Vagina (tissue), 2 donors: ENCODE measurements at regions not wholly inside any gene's neighbourhood (a gene's known extent, or its start where the extent isn't known, plus 50 kb on each side); places are given as distances from the start of the nearest gene placed in this dataset.

ENCODE experiments used
- DNase-seq, 2 donors: peaks; one replicate each; pipeline ENCODE4 v3.0.0-alpha.2; 2017; ENCODE audit errors: extremely low spot score in 2 of 2
- H3K27ac ChIP-seq: fragments of 200-600 bp; sonication (generic); one replicate; pipeline ENCODE4 v1.5.1; 2019
- H3K27me3 ChIP-seq: fragments of 200-600 bp; sonication (generic); one replicate; pipeline ENCODE4 v1.5.1; 2019
- H3K36me3 ChIP-seq, 2 donors: fragments of 200-600 bp; sonication (generic); one replicate each; pipeline ENCODE4 v1.5.1; 2017 to 2019
- H3K4me1 ChIP-seq: fragments of 200-600 bp; sonication (generic); one replicate; pipeline ENCODE4 v1.5.1; 2019
- H3K4me3 ChIP-seq, 2 donors: fragments of 200-600 bp; sonication (generic); 1 replicate in 1 of 2; 2 replicates in 1 of 2; pipeline ENCODE4 v1.5.1; 2016 to 2019
- H3K9me3 ChIP-seq: fragments of 200-600 bp; sonication (generic); one replicate; pipeline ENCODE4 v1.5.1; 2019
- CTCF ChIP-seq, 3 experiments: fragments of 450-650 bp in 2 of 3; fragments of 200-600 bp in 1 of 3; sonication (generic) in 1 of 3; IDR thresholded peaks; one replicate each; pipeline ENCODE4 v1.5.1; 2017 to 2019; ENCODE audit warnings: antibody characterized with exemption in 3 of 3, mild to moderate bottlenecking in 2 of 3, moderate library complexity in 2 of 3
- POLR2A ChIP-seq, 2 donors: fragments of 450-650 bp; IDR thresholded peaks; one replicate each; pipeline ENCODE4 v1.6.1; 2017; ENCODE audit warnings: antibody characterized with exemption in 2 of 2, mild to moderate bottlenecking in 2 of 2, moderate library complexity in 2 of 2
- POLR2AphosphoS5 ChIP-seq, 2 donors: sonication (generic); formaldehyde crosslinking; IDR thresholded peaks; one replicate each; pipeline ENCODE4 v1.9.0; 2017; ENCODE audit warnings: antibody characterized with exemption in 2 of 2, mild to moderate bottlenecking in 2 of 2, low read depth in 1 of 2; ENCODE audit not compliant: insufficient read depth in 1 of 2
- intact Hi-C: fragments of 100-400 bp; cut with DNase I; formaldehyde crosslinking; loops from one replicate; pipeline ENCODE4 v1.15.1; 2023

DNA sequence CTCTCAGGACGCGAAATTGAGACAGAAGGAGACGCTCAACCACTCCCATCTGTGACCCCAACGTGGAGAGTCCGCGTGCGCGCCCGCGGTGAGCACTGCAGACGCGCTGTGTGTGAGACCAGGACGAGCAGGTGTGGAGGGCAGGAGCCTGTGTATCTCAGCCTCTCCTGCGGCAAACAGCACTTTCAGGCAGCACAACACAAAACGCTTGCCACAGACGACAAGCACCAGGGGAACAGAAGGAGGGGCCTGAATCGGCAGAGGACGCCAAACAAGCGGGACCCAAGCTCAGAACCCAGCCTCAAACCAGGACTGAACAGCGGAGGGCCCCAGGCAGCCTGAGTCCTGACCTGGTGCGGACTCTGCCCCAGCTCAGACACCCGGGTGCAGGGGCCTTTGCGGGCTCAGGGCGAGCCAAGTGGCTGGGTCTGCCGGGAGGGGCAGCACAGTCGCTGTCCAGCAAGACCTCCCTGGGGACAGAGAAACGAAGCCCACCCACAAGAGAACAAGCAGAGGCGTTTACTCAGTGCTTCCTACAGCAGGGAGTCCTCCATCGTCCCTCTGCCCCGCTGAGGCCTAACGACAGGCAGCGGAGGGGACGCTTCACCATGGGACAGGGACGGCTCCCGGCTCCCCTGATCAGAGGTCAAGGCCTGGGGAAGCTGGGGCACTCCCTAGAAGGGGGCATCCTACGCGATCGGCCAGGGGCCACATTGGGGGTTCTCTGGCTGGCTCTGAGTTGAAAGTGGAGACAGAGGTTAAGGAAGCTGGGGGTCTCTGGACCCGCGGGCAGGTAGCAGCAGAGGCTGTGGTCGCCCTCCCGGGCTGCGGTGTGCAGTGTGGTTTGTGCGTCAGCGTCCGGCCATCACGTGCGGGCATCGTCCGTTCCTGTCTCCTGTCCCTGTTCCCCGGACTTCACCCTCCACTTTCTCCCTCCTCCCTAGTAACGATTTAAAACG lies 560.8 kb downstream of the BRD1 start:
- Histone ChIP-seq H3K9me3 (no peaks in the 10 kb centered on the region), H3K36me3 (no peaks in the 10 kb centered on the region), H3K27me3 (no peaks in the 10 kb centered on the region), H3K27ac (no peak overlapping the region), H3K4me3 (no peak overlapping the region), H3K4me1 (no peaks in the 10 kb centered on the region)
- TF ChIP-seq CTCF (IDR thresholded peaks at IDR 0.05), result no peak
- TF ChIP-seq POLR2AphosphoS5 (IDR thresholded peaks at IDR 0.05; ENCODE audit: insufficient read depth in 1 of 2, low read depth in 1 of 2), result no peak
- no peak for TF ChIP-seq POLR2A (IDR thresholded peaks at IDR 0.05)
- intact Hi-C loops, result no loop called here
- DNase-seq, result no peak

GRCh38 chr22:49264696-49265095 lies 563.0 kb downstream of the BRD1 start:
- intact Hi-C loops, result no loop called here
- TF ChIP-seq POLR2A (IDR thresholded peaks at IDR 0.05), result no peak
- no peak for TF ChIP-seq POLR2AphosphoS5 (IDR thresholded peaks at IDR 0.05; ENCODE audit: insufficient read depth in 1 of 2, low read depth in 1 of 2)
- TF ChIP-seq CTCF (IDR thresholded peaks at IDR 0.05), result no peak
- Histone ChIP-seq H3K36me3 (no peaks in the 10 kb centered on the region), H3K4me1 (no peaks in the 10 kb centered on the region), H3K27ac (no peak overlapping the region), H3K9me3 (no peaks in the 10 kb centered on the region), H3K27me3 (no peaks in the 10 kb centered on the region), H3K4me3 (no peak overlapping the region)
- no peak for DNase-seq

DNA sequence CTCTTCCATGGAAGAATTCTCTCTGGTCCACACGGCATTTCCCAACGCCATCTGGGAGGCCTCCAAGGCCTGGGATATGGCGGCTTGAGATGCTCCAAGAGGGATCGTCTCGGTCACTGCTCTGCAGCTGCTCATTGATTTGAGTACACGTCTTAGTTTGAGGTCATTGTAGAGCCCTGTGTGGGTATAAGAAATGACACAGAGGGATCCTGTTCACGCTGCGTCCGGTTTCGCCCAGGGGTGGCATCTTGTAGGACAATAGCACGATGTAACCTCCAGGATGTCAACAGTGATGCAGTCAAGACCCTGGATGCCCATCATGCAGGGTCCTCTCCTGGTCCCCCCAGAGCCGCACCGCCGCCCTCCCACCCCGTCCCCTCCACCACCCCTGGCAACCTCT lies 564.6 kb downstream of the BRD1 start:
- H3K27ac ChIP-seq, result no peak overlapping the region
- H3K36me3 ChIP-seq, result no peaks in the 10 kb centered on the region
- TF ChIP-seq POLR2A (IDR thresholded peaks at IDR 0.05) (no peak), POLR2AphosphoS5 (IDR thresholded peaks at IDR 0.05; ENCODE audit: insufficient read depth in 1 of 2, low read depth in 1 of 2) (no peak), CTCF (IDR thresholded peaks at IDR 0.05) (no peak)
- intact Hi-C loops, result no loop called here
- no peaks in the 10 kb centered on the region for H3K27me3 ChIP-seq
- no peak overlapping the region for H3K4me3 ChIP-seq
- no peaks in the 10 kb centered on the region for H3K4me1 ChIP-seq
- no peaks in the 10 kb centered on the region for H3K9me3 ChIP-seq
- no peak for DNase-seq

DNA sequence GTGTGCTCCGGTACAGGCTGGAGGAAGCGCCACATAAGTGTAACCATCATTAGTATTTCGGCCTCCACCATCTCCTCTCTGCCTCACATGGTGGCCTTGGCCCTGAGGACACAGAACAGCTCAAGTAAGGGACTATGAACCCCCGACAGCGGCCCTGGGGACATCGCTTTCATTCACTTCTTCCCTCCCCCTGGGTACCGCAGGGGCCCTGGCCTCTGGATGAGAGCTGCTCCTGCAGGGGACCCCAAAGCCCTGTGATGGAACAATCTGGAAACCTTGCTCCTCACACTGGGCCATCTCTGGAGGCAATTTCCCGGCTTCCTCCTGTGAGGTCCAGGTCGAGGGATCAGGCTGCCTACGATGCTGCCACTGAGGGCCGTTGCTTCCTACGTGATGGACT lies 565.5 kb downstream of the BRD1 start:
- no peaks in the 10 kb centered on the region for H3K9me3 ChIP-seq
- TF ChIP-seq CTCF (IDR thresholded peaks at IDR 0.05), result no peak
- no peak for TF ChIP-seq POLR2AphosphoS5 (IDR thresholded peaks at IDR 0.05; ENCODE audit: insufficient read depth in 1 of 2, low read depth in 1 of 2)
- TF ChIP-seq POLR2A (IDR thresholded peaks at IDR 0.05), result no peak
- intact Hi-C loops, result no loop called here
- H3K4me3 ChIP-seq, result no peak overlapping the region
- no peaks in the 10 kb centered on the region for H3K27me3 ChIP-seq
- no peaks in the 10 kb centered on the region for H3K4me1 ChIP-seq
- H3K36me3 ChIP-seq, result no peaks in the 10 kb centered on the region
- H3K27ac ChIP-seq, result no peak overlapping the region
- no peak for DNase-seq

- no peaks in the 10 kb centered on the region for H3K9me3 ChIP-seq
- H3K4me1 ChIP-seq, result no peaks in the 10 kb centered on the region
- intact Hi-C loops, result no loop called here
- no peaks in the 10 kb centered on the region for H3K36me3 ChIP-seq
- TF ChIP-seq POLR2A (IDR thresholded peaks at IDR 0.05) (no peak), CTCF (IDR thresholded peaks at IDR 0.05) (no peak), POLR2AphosphoS5 (IDR thresholded peaks at IDR 0.05; ENCODE audit: insufficient read depth in 1 of 2, low read depth in 1 of 2) (no peak)
- no peak for DNase-seq
- no peaks in the 10 kb centered on the region for H3K27me3 ChIP-seq
- H3K27ac ChIP-seq, result no peak overlapping the region
- H3K4me3 ChIP-seq, result no peak overlapping the region
These were observed 566.1 kb downstream of the BRD1 start for GRCh38 chr22:49261616-49262015.
